GM12878 (cell line): ENCODE measurements at regions not wholly inside any gene's neighbourhood (a gene's known extent, or its start where the extent isn't known, plus 50 kb on each side); places are given as distances from the start of the nearest gene placed in this dataset.

ENCODE experiments used
- ATAC-seq: fragments of 200-7000 bp; cut with Tn5 transposase; 3 replicates; pipeline ENCODE4 v1.9.1; 2020; ENCODE audit warnings: mild to moderate bottlenecking, moderate library complexity
- BruUV-seq: library from RNA; stranded (reverse); fragments of 400-500 nt; replicated peaks from 2 replicates; lab custom pipeline; 2021; lab: Mats Ljungman, UMichigan
- CTCF ChIA-PET: fragments of 300-600 bp; sonication (Branson Sonifier 250); formaldehyde crosslinking; extraction: SDS; loops from one replicate; lab custom pipeline; 2021; ENCODE audit warnings: inconsistent platforms; lab: Yijun Ruan, JAX
- POLR2A ChIA-PET: fragments of 350-600 bp; formaldehyde crosslinking; extraction: SDS; loops from one replicate; lab custom pipeline; 2021; ENCODE audit warnings: inconsistent platforms; lab: Charles Lee
- RAD21 ChIA-PET: fragments of 300-600 bp; sonication (Branson Sonifier 250); formaldehyde crosslinking; loops from one replicate; lab custom pipeline; 2023; ENCODE audit warnings: antibody characterized with exemption; ENCODE audit not compliant: unreplicated experiment; lab: Charles Lee
- SMC1A ChIA-PET: fragments of 300-600 bp; sonication (Branson Sonifier 250); formaldehyde crosslinking; loops from one replicate; lab custom pipeline; 2023; ENCODE audit not compliant: unreplicated experiment, uncharacterized antibody; lab: Charles Lee
- DNase-seq: peaks from one replicate; pipeline ENCODE4 v3.0.0-alpha.2; 2011; ENCODE audit warnings: low read depth, low spot score
- FAIRE-seq: peaks from 3 replicates; lab custom pipeline; 2011; peaks lifted over from hg19 to GRCh38; lab: Jason Lieb, UNC
- H2AFZ ChIP-seq: 2 replicates; pipeline ENCODE4 v1.6.0; 2011; ENCODE audit warnings: low read depth, low read length, control low read depth; ENCODE audit not compliant: control insufficient read depth
- H3K27ac ChIP-seq: 2 replicates; pipeline ENCODE4 v1.5.1; 2011; ENCODE audit warnings: control low read depth; ENCODE audit not compliant: control insufficient read depth, insufficient read depth
- H3K27me3 ChIP-seq, 2 experiments: replicated peaks in 1 of 2; 2 replicates each; pipeline versions ENCODE4 v1.6.0 to v1.6.1; 2011; ENCODE audit warnings: low read length in 1 of 2; ENCODE audit not compliant: control insufficient read depth in 2 of 2, insufficient read depth in 2 of 2
- H3K36me3 ChIP-seq, 2 experiments: 2 replicates each; pipeline ENCODE4 v1.5.1; 2011; ENCODE audit warnings: low read length in 1 of 2; ENCODE audit not compliant: control insufficient read depth in 2 of 2, insufficient read depth in 2 of 2
- H3K4me1 ChIP-seq: 2 replicates; pipeline ENCODE4 v1.6.1; 2011; ENCODE audit warnings: mild to moderate bottlenecking, low read length, moderate library complexity, mixed read lengths; ENCODE audit not compliant: control insufficient read depth, insufficient read depth
- H3K4me2 ChIP-seq: 2 replicates; pipeline ENCODE4 v1.6.0; 2011; ENCODE audit warnings: control low read depth; ENCODE audit not compliant: control insufficient read depth, insufficient read depth
- H3K4me3 ChIP-seq: fragments of 200-600 bp; sonication (generic); 2 replicates; pipeline ENCODE4 v1.5.1; 2016
- H3K79me2 ChIP-seq: 2 replicates; pipeline ENCODE4 v1.6.0; 2011; ENCODE audit warnings: low read length; ENCODE audit not compliant: control insufficient read depth, insufficient read depth
- H3K9ac ChIP-seq: 2 replicates; pipeline ENCODE4 v1.8.0; 2011; ENCODE audit warnings: low read length, control low read depth, mixed read lengths; ENCODE audit not compliant: control insufficient read depth, insufficient read depth
- H3K9me3 ChIP-seq: replicated peaks from 3 replicates; pipeline ENCODE4 v1.5.1; 2011; ENCODE audit warnings: mild to moderate bottlenecking, low read length; ENCODE audit not compliant: control insufficient read depth, insufficient read depth
- H4K20me1 ChIP-seq: 2 replicates; pipeline ENCODE4 v1.6.0; 2011; ENCODE audit not compliant: control insufficient read depth, insufficient read depth
- BACH1 ChIP-seq: fragments of 450-650 bp; IDR thresholded peaks from 2 replicates; pipeline ENCODE4 v1.6.1; 2017; ENCODE audit warnings: mild to moderate bottlenecking, borderline replicate concordance
- CBX3 ChIP-seq: fragments of 200-600 bp; sonication (generic); IDR thresholded peaks from 2 replicates; pipeline ENCODE4 v1.6.1; 2016; ENCODE audit warnings: low read depth, borderline replicate concordance
- EGR1 ChIP-seq, 2 experiments: IDR thresholded peaks; 1 replicate in 1 of 2; 2 replicates in 1 of 2; pipeline ENCODE4 v1.6.1; 2011 to 2012; ENCODE audit warnings: low read depth in 2 of 2, low read length in 2 of 2, borderline replicate concordance in 1 of 2, mild to moderate bottlenecking in 1 of 2, moderate library complexity in 1 of 2
- ELK1 ChIP-seq: IDR thresholded peaks from 2 replicates; pipeline ENCODE4 v1.6.1; 2012; ENCODE audit warnings: low read depth, low read length, improper control_type of control experiment
- ETV6 ChIP-seq, 2 experiments: fragments of 450-650 bp in 1 of 2; IDR thresholded peaks in 1 of 2; conservative IDR thresholded peaks in 1 of 2; 2 replicates each; pipeline ENCODE4 v1.6.1; 2014; ENCODE audit warnings: antibody characterized with exemption in 1 of 2, borderline replicate concordance in 1 of 2, low read depth in 1 of 2, mild to moderate bottlenecking in 1 of 2, moderate library complexity in 1 of 2
- KLF5 ChIP-seq: fragments of 450-650 bp; IDR thresholded peaks from 2 replicates; pipeline ENCODE4 v1.6.1; 2014; ENCODE audit warnings: mild to moderate bottlenecking; ENCODE audit not compliant: partially characterized antibody
- NR2C2 ChIP-seq: IDR thresholded peaks from 2 replicates; pipeline ENCODE4 v1.6.1; 2011; ENCODE audit warnings: borderline replicate concordance, low read depth; ENCODE audit not compliant: control insufficient read depth, insufficient read length
- NR2F1 ChIP-seq: fragments of 450-650 bp; conservative IDR thresholded peaks from 2 replicates; pipeline ENCODE4 v1.6.1; 2017; ENCODE audit warnings: mild to moderate bottlenecking
- RELB ChIP-seq: fragments of 450-650 bp; IDR thresholded peaks from 2 replicates; pipeline ENCODE4 v1.6.1; 2017; ENCODE audit warnings: low read depth, mild to moderate bottlenecking, moderate library complexity
- SIX5 ChIP-seq: IDR thresholded peaks from 2 replicates; pipeline ENCODE4 v1.6.1; 2011; ENCODE audit warnings: mild to moderate bottlenecking, low read depth, low read length, moderate library complexity; ENCODE audit not compliant: severe bottlenecking
- SREBF1 ChIP-seq: IDR thresholded peaks from 2 replicates; pipeline ENCODE4 v1.6.1; 2012; ENCODE audit warnings: mild to moderate bottlenecking, low read length
- SUPT20H ChIP-seq: IDR thresholded peaks from 2 replicates; pipeline ENCODE4 v1.6.1; 2011; ENCODE audit warnings: low read depth, mild to moderate bottlenecking, low read length, moderate library complexity, borderline replicate concordance; ENCODE audit not compliant: control insufficient read depth
- ZNF622 ChIP-seq: fragments of 450-650 bp; IDR thresholded peaks from 2 replicates; pipeline ENCODE4 v1.6.1; 2017; ENCODE audit warnings: mild to moderate bottlenecking, inconsistent platforms
- ZNF687 ChIP-seq: fragments of 450-650 bp; IDR thresholded peaks from 2 replicates; pipeline ENCODE4 v1.6.1; 2017; ENCODE audit warnings: mild to moderate bottlenecking, moderate library complexity
- WGBS: methylation state at CpG from one replicate; pipeline ENCODE4 v1.1.6; 2016; ENCODE audit warnings: low lambda C conversion rate; ENCODE audit not compliant: insufficient replicate concordance, insufficient coverage; ENCODE audit errors: missing lambda C conversion rate; 5-methylcytosine and 5-hydroxymethylcytosine counted together
- in situ Hi-C: fragments of 300-500 bp; cut with MboI; formaldehyde crosslinking; loops from 9 replicates; pipeline ENCODE4 v1.14.3; 2018; ENCODE audit warnings: mixed read lengths
- intact Hi-C: fragments of 100-400 bp; cut with micrococcal nuclease; formaldehyde crosslinking; loops from one replicate; pipeline ENCODE4 v1.14.2; 2022; ENCODE audit not compliant: unreplicated experiment

GRCh38 chr6:130697271-130697994 is 129.8 kb upstream of the SMLR1 start:
- CTCF ChIA-PET = interaction anchor here (0.6 to 6.5 kb wide), 49 partner anchors 10 to 650 kb away, joined by 3 to 200 read pairs (median 4); partner anchors contain the start of gene TMEM200A
- Histone ChIP-seq H4K20me1 (no peaks in the 10 kb centered on the region), H3K9ac (no peak overlapping the region), H2AFZ (no peak overlapping the region), H3K36me3 (no peaks in the 10 kb centered on the region), H3K79me2 (no peaks in the 10 kb centered on the region), H3K27ac (no peak overlapping the region), H3K4me3 (no peak overlapping the region), H3K27me3 (no peaks in the 10 kb centered on the region), H3K9me3 (no peaks in the 10 kb centered on the region; the same call in 2 of the 3 replicates), H3K4me2 (no peak overlapping the region), H3K4me1 (no peaks in the 10 kb centered on the region)
- WGBS = 6% methylated on average over 1 of the region's 1 CpG
- no peak for TF ChIP-seq CBX3
- TF ChIP-seq ZNF622 = no peak
- TF ChIP-seq EGR1 (IDR thresholded peaks at IDR 0.05; ENCODE audit: borderline replicate concordance in 1 of 2, low read depth in 2 of 2, low read length in 2 of 2) = no peak
- TF ChIP-seq RELB = peak; percentile 18; the same call in 1 of the 2 replicates
- TF ChIP-seq KLF5 = no peak
- TF ChIP-seq SUPT20H = no peak
- no peak for TF ChIP-seq SREBF1
- TF ChIP-seq ETV6 (conservative IDR thresholded peaks at IDR 0.05 in 1 of 2, IDR thresholded peaks at IDR 0.05 in 1 of 2; ENCODE audit: borderline replicate concordance in 1 of 2, low read depth in 1 of 2) = no peak
- TF ChIP-seq BACH1 = no peak
- no peak for TF ChIP-seq SIX5
- 0 out of 2 replicates have a peak, but pooled peaks have one; percentile 29 for TF ChIP-seq NR2F1
- no peak for TF ChIP-seq NR2C2
- TF ChIP-seq ELK1 = no peak
- peak; percentile 93 for TF ChIP-seq ZNF687
- POLR2A ChIA-PET = interaction anchor here (0.6 to 0.8 kb wide), 2 partner anchors 329 to 667 kb away, joined by 3 to 4 read pairs; no protein-coding TSS in a partner anchor
- ATAC-seq (peak; percentile 84), FAIRE-seq (no peak), DNase-seq (no peak)
- SMC1A ChIA-PET = interaction anchor here (0.8 to 7.3 kb wide), 50 partner anchors 12 to 621 kb away, joined by 3 to 201 read pairs (median 5); partner anchors contain the start of gene TMEM200A
- in situ Hi-C loops = no loop called here
- no TSS peak for BruUV-seq
- RAD21 ChIA-PET = interaction anchor here (0.7 to 3.3 kb wide), 54 partner anchors 7 to 1198 kb away, joined by 3 to 69 read pairs (median 4); partner anchors contain the start of gene TMEM200A
- intact Hi-C loops = loop anchor here (5.0 to 10.0 kb wide), 3 partner anchors 75 to 643 kb away; no protein-coding TSS in a partner anchor
